Testis (tissue), 2 donors: ENCODE measurements at regions not wholly inside any gene's neighbourhood (a gene's known extent, or its start where the extent isn't known, plus 50 kb on each side); places are given as distances from the start of the nearest gene placed in this dataset.

Experiments used
- POLR2A ChIP-seq: fragments of 450-650 bp; IDR thresholded peaks from one replicate; pipeline ENCODE4 v1.6.1; 2017; ENCODE audit warnings: antibody characterized with exemption, mild to moderate bottlenecking, moderate library complexity
- TF ChIP-seq, protein P1 (sequence below), 3 experiments: fragments of 450-650 bp in 2 of 3; fragments of 200-600 bp in 1 of 3; sonication (generic) in 1 of 3; IDR thresholded peaks; one replicate each; pipeline ENCODE4 v1.5.1; 2016 to 2019; ENCODE audit warnings: antibody characterized with exemption in 3 of 3, mild to moderate bottlenecking in 2 of 3, moderate library complexity in 1 of 3

DNA sequence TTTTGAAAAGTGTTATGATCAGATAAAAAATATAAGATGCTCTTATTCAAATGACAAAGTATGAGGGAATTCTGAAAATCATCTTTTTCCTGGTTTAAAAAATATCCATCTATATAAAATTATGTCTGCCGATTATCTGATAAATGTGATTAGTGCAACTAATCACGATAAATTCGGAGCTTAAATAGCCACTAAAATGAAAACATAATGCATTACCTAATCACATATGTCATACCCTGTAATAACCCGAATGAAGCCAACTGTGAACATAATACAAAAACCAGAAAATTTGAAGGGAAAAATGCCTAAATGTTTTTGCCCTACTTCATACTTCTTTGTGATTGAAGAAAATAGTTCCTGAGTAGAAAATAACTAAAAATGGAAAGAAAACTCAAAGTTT, 808.4 kb upstream of the LUZP2 start:
- TF ChIP-seq, protein P1, sequence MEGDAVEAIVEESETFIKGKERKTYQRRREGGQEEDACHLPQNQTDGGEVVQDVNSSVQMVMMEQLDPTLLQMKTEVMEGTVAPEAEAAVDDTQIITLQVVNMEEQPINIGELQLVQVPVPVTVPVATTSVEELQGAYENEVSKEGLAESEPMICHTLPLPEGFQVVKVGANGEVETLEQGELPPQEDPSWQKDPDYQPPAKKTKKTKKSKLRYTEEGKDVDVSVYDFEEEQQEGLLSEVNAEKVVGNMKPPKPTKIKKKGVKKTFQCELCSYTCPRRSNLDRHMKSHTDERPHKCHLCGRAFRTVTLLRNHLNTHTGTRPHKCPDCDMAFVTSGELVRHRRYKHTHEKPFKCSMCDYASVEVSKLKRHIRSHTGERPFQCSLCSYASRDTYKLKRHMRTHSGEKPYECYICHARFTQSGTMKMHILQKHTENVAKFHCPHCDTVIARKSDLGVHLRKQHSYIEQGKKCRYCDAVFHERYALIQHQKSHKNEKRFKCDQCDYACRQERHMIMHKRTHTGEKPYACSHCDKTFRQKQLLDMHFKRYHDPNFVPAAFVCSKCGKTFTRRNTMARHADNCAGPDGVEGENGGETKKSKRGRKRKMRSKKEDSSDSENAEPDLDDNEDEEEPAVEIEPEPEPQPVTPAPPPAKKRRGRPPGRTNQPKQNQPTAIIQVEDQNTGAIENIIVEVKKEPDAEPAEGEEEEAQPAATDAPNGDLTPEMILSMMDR (IDR thresholded peaks at IDR 0.05) = no peak
- no peak for TF ChIP-seq POLR2A
